ENCODE measurements at regions not wholly inside any gene's neighbourhood (a gene's known extent, or its start where the extent isn't known, plus 50 kb on each side); places are given as distances from the start of the nearest gene placed in this dataset.

- TF ChIP-seq CTCF (conservative IDR thresholded peaks at IDR 0.05; ENCODE audit: low read depth, low read length) (no peak), EZH2 (IDR thresholded peaks at IDR 0.05; ENCODE audit: borderline replicate concordance, low read depth, low read length, poor library complexity, severe bottlenecking) (no peak)
These were observed 567.2 kb downstream of the SATB2 start for GRCh38 chr2:198890490-198890889.

Data from A673 (cell line).